GM19467 (cell line): ENCODE measurements at regions not wholly inside any gene's neighbourhood (a gene's known extent, or its start where the extent isn't known, plus 50 kb on each side); places are given as distances from the start of the nearest gene placed in this dataset.

Experiments used
- ATAC-seq: cut with Tn5 transposase; IDR thresholded peaks from one replicate; pipeline ENCODE4 v1.9.1; 2021; ENCODE audit warnings: mild to moderate bottlenecking, moderate library complexity; ENCODE audit not compliant: unreplicated experiment

GRCh38 chr18:72692086-72692485, 147.9 kb upstream of the CBLN2 start:
- no peak for ATAC-seq

GRCh38 chr18:72687736-72688135, 143.6 kb upstream of the CBLN2 start:
- ATAC-seq: no peak

GRCh38 chr18:72675394-72675793, 131.3 kb upstream of the CBLN2 start:
- ATAC-seq: no peak

- peak; percentile 44 for ATAC-seq
These were observed 130.6 kb upstream of the CBLN2 start for GRCh38 chr18:72674710-72675109.

GRCh38 chr18:72673242-72673641, 129.1 kb upstream of the CBLN2 start:
- no peak for ATAC-seq

- ATAC-seq: peak; percentile 57
These were observed 128.4 kb upstream of the CBLN2 start for GRCh38 chr18:72672364-72673184.

- no peak for ATAC-seq
These were observed 123.8 kb upstream of the CBLN2 start for GRCh38 chr18:72667932-72668331.

- peak; percentile 93 for ATAC-seq
These were observed 109.0 kb upstream of the CBLN2 start for GRCh38 chr18:72652990-72653593.

GRCh38 chr18:72651033-72651432, 106.9 kb upstream of the CBLN2 start:
- no peak for ATAC-seq

- ATAC-seq: no peak
These were observed 104.4 kb upstream of the CBLN2 start for GRCh38 chr18:72648481-72648960.

- no peak for ATAC-seq
These were observed 103.9 kb upstream of the CBLN2 start for GRCh38 chr18:72648079-72648478.

GRCh38 chr18:72640557-72640956, 96.4 kb upstream of the CBLN2 start:
- ATAC-seq: no peak

GRCh38 chr18:72638376-72638775, 94.2 kb upstream of the CBLN2 start:
- ATAC-seq: no peak

GRCh38 chr18:72637721-72638120, 93.6 kb upstream of the CBLN2 start:
- no peak for ATAC-seq

GRCh38 chr18:72637299-72637698, 93.2 kb upstream of the CBLN2 start:
- no peak for ATAC-seq

GRCh38 chr18:72636611-72637010, 92.5 kb upstream of the CBLN2 start:
- no peak for ATAC-seq

GRCh38 chr18:72634500-72634899, 90.4 kb upstream of the CBLN2 start:
- ATAC-seq: no peak

GRCh38 chr18:72630991-72631390, 86.8 kb upstream of the CBLN2 start:
- ATAC-seq: no peak

- no peak for ATAC-seq
These were observed 79.3 kb upstream of the CBLN2 start for GRCh38 chr18:72623444-72623843.

GRCh38 chr18:72613534-72613930, 69.4 kb upstream of the CBLN2 start:
- ATAC-seq: no peak

- ATAC-seq: no peak
These were observed 68.9 kb upstream of the CBLN2 start for GRCh38 chr18:72612894-72613533.

- no peak for ATAC-seq
These were observed 61.2 kb upstream of the CBLN2 start for GRCh38 chr18:72605376-72605775.
